Prostate gland (tissue), 2 donors: ENCODE measurements at regions not wholly inside any gene's neighbourhood (a gene's known extent, or its start where the extent isn't known, plus 50 kb on each side); places are given as distances from the start of the nearest gene placed in this dataset.

Experiments
- DNase-seq: peaks from one replicate; pipeline ENCODE4 v3.0.0-alpha.2; 2019; ENCODE audit warnings: low spot score
- H3K27ac ChIP-seq, 2 donors: fragments of 200-600 bp; sonication (generic); 2 replicates each; pipeline ENCODE4 v1.5.1; 2017 to 2019
- H3K27me3 ChIP-seq: fragments of 200-600 bp; sonication (generic); replicated peaks from 2 replicates; pipeline ENCODE4 v1.5.1; 2019; ENCODE audit not compliant: insufficient read depth
- H3K36me3 ChIP-seq, 2 donors: fragments of 200-600 bp; sonication (generic); 1 replicate in 1 of 2; 2 replicates in 1 of 2; pipeline versions ENCODE4 v1.5.1 to v1.8.1; 2017 to 2019
- H3K4me1 ChIP-seq: fragments of 200-600 bp; sonication (generic); replicated peaks from 2 replicates; pipeline ENCODE4 v1.5.1; 2019
- H3K4me3 ChIP-seq, 2 donors: fragments of 200-600 bp; sonication (generic); 2 replicates each; pipeline ENCODE4 v1.5.1; 2017 to 2019
- H3K9me3 ChIP-seq: fragments of 200-600 bp; sonication (generic); 2 replicates; pipeline ENCODE4 v1.5.1; 2017
- CTCF ChIP-seq, 4 experiments: fragments of 200-600 bp in 2 of 4; fragments of 450-650 bp in 2 of 4; sonication (generic) in 2 of 4; IDR thresholded peaks; 1 replicate in 3 of 4; 2 replicates in 1 of 4; pipeline ENCODE4 v1.5.1; 2016 to 2019; ENCODE audit warnings: antibody characterized with exemption in 4 of 4, mild to moderate bottlenecking in 2 of 4, moderate library complexity in 2 of 4
- POLR2A ChIP-seq: fragments of 450-650 bp; IDR thresholded peaks from one replicate; pipeline ENCODE4 v1.6.1; 2016; ENCODE audit warnings: antibody characterized with exemption, mild to moderate bottlenecking
- POLR2AphosphoS5 ChIP-seq: sonication (generic); formaldehyde crosslinking; IDR thresholded peaks from one replicate; pipeline ENCODE4 v1.6.1; 2017; ENCODE audit warnings: antibody characterized with exemption
- WGBS: methylation state at CpG from one replicate; pipeline ENCODE4 v1.1.5; 2018; 5-methylcytosine and 5-hydroxymethylcytosine counted together
- intact Hi-C: fragments of 100-400 bp; cut with DNase I; formaldehyde crosslinking; loops from one replicate; pipeline ENCODE4 v1.14.2; 2022

- TF ChIP-seq POLR2AphosphoS5 = no peak
- TF ChIP-seq POLR2A = no peak
- TF ChIP-seq CTCF (IDR thresholded peaks at IDR 0.05) = no peak
- no peak for DNase-seq
- Histone ChIP-seq H3K27ac (no peak overlapping the region), H3K4me1 (no peaks in the 10 kb centered on the region), H3K27me3 (no peaks in the 10 kb centered on the region), H3K36me3 (no peaks in the 10 kb centered on the region), H3K4me3 (no peak overlapping the region), H3K9me3 (no peaks in the 10 kb centered on the region)
- intact Hi-C loops = no loop called here
- WGBS = 93% methylated on average over 1 of the region's 1 CpG
Observed at GRCh38 chr12:58140395-58140794, 199.0 kb downstream of the ATP23 start.

- no peak for DNase-seq
- Histone ChIP-seq H3K4me3 (no peak overlapping the region), H3K9me3 (no peaks in the 10 kb centered on the region), H3K27ac (no peak overlapping the region), H3K4me1 (no peaks in the 10 kb centered on the region), H3K36me3 (no peaks in the 10 kb centered on the region), H3K27me3 (no peaks in the 10 kb centered on the region)
- intact Hi-C loops = no loop called here
- TF ChIP-seq POLR2A (no peak), POLR2AphosphoS5 (no peak), CTCF (IDR thresholded peaks at IDR 0.05) (no peak)
- WGBS = 53% methylated on average over 2 of the region's 2 CpGs
Observed at GRCh38 chr12:58142991-58143390, 201.6 kb downstream of the ATP23 start.

GRCh38 chr12:58143498-58143995 is 202.2 kb downstream of the ATP23 start:
- intact Hi-C loops = no loop called here
- DNase-seq = no peak
- H3K9me3 ChIP-seq = no peaks in the 10 kb centered on the region
- no peak overlapping the region for H3K4me3 ChIP-seq
- H3K27ac ChIP-seq = no peak overlapping the region
- no peaks in the 10 kb centered on the region for H3K36me3 ChIP-seq
- no peaks in the 10 kb centered on the region for H3K27me3 ChIP-seq
- TF ChIP-seq CTCF (IDR thresholded peaks at IDR 0.05) (no peak), POLR2AphosphoS5 (no peak), POLR2A (no peak)
- whole genome bisulfite sequencing = 41% methylated on average over 6 of the region's 6 CpGs
- H3K4me1 ChIP-seq = no peaks in the 10 kb centered on the region

- TF ChIP-seq POLR2A (no peak), CTCF (IDR thresholded peaks at IDR 0.05) (no peak)
- intact Hi-C loops = no loop called here
- no peak for DNase-seq
- Histone ChIP-seq H3K27me3 (no peaks in the 10 kb centered on the region), H3K27ac (no peak overlapping the region), H3K4me1 (no peaks in the 10 kb centered on the region), H3K9me3 (no peaks in the 10 kb centered on the region), H3K4me3 (no peak overlapping the region), H3K36me3 (no peaks in the 10 kb centered on the region)
Observed at GRCh38 chr12:58148405-58148804, 207.0 kb downstream of the ATP23 start.

- intact Hi-C loops = no loop called here
- Histone ChIP-seq H3K27me3 (no peaks in the 10 kb centered on the region), H3K36me3 (no peaks in the 10 kb centered on the region), H3K4me3 (no peak overlapping the region), H3K4me1 (no peaks in the 10 kb centered on the region), H3K27ac (no peak overlapping the region), H3K9me3 (no peaks in the 10 kb centered on the region)
- no peak for DNase-seq
- TF ChIP-seq CTCF (IDR thresholded peaks at IDR 0.05) (no peak), POLR2AphosphoS5 (no peak), POLR2A (no peak)
Observed at GRCh38 chr12:58148976-58149375, 207.6 kb downstream of the ATP23 start.
